Motor neuron (in vitro differentiated cells): ENCODE measurements at regions not wholly inside any gene's neighbourhood (a gene's known extent, or its start where the extent isn't known, plus 50 kb on each side); places are given as distances from the start of the nearest gene placed in this dataset.

Experiments used
- ATAC-seq, 8 experiments: fragments of 200-7000 bp; cut with Tn5 transposase; replicated peaks in 6 of 8; 2 replicates each; pipeline ENCODE4 v1.8.0; 2021; ENCODE audit warnings: mild to moderate bottlenecking in 8 of 8, moderate library complexity in 8 of 8
- H3K27ac ChIP-seq, 2 donors: fragments of 250-450 bp; sonication (Bioruptor Pico); 2 replicates each; pipeline ENCODE4 v1.9.0; 2021; ENCODE audit warnings: antibody characterized with exemption in 2 of 2, mild to moderate bottlenecking in 2 of 2, moderate library complexity in 1 of 2
- H3K4me1 ChIP-seq, 2 donors: fragments of 250-450 bp; sonication (Bioruptor Pico); replicated peaks in 1 of 2; 2 replicates each; pipeline ENCODE4 v1.6.1; 2021; ENCODE audit warnings: antibody characterized with exemption in 2 of 2, mild to moderate bottlenecking in 2 of 2, moderate library complexity in 1 of 2
- H3K4me3 ChIP-seq, 5 donors: fragments of 250-450 bp; sonication (Bioruptor Pico); 2 replicates each; pipeline ENCODE4 v1.9.0; 2021; ENCODE audit warnings: antibody characterized with exemption in 5 of 5, mild to moderate bottlenecking in 5 of 5, moderate library complexity in 4 of 5
- WGBS, 10 experiments: fragments of 450-650 bp; shearing (Covaris generic); methylation state at CpG; one replicate each; pipeline ENCODE4 v1.0.0; 2022; 5-methylcytosine and 5-hydroxymethylcytosine counted together
- in situ Hi-C, 9 experiments: fragments of 400-800 bp; cut with MboI; loops; one replicate each; pipeline ENCODE4 v1.15.0; 2021; ENCODE audit warnings: low sequenced_read_pairs in 9 of 9, low pct_unique_long_range_greater_than_20kb in 2 of 9; ENCODE audit not compliant: unreplicated experiment in 9 of 9

GRCh38 chr21:43364261-43364510 is 62.7 kb downstream of the SIK1 start:
- H3K4me3 ChIP-seq = no peak overlapping the region
- peaks cover 43 to 51% of the 10 kb centered on the region in 2 donors for H3K4me1 ChIP-seq
- WGBS, 10 experiments = 60 to 100% (median 94%) methylated on average over 1 to 7 of the region's 7 CpGs; no CpG with 5 or more reads in 5 of the 10 experiments
- in situ Hi-C loops = no loop called here
- no peak for ATAC-seq
- no peak overlapping the region for H3K27ac ChIP-seq

- in situ Hi-C loops = no loop called here
- peaks cover 38 to 46% of the 10 kb centered on the region in 2 donors for H3K4me1 ChIP-seq
- no peak for ATAC-seq
- peak overlapping the region; percentile 69 to 81 for H3K27ac ChIP-seq
- no peak overlapping the region for H3K4me3 ChIP-seq
- 53 to 100% (median 91%) methylated on average over 2 to 7 of the region's 24 CpGs; no CpG with 5 or more reads in 5 of the 10 experiments for WGBS, 10 experiments
Observed at GRCh38 chr21:43363506-43364260, 63.2 kb downstream of the SIK1 start.

- H3K4me1 ChIP-seq = peaks cover 39 to 46% of the 10 kb centered on the region in 2 donors
- in situ Hi-C loops = no loop called here
- no peak overlapping the region for H3K4me3 ChIP-seq
- WGBS, 10 experiments = 60 to 88% (median 80%) methylated on average over 1 to 10 of the region's 13 CpGs; no CpG with 5 or more reads in 3 of the 10 experiments
- peak overlapping the region; percentile 69 to 81 for H3K27ac ChIP-seq
- ATAC-seq = no peak
Observed at GRCh38 chr21:43362915-43363314, 64.0 kb downstream of the SIK1 start.

GRCh38 chr21:43362321-43362791 is 64.6 kb downstream of the SIK1 start:
- in situ Hi-C loops = no loop called here
- H3K4me1 ChIP-seq = peaks cover 43 to 52% of the 10 kb centered on the region in 2 donors
- ATAC-seq = peak; percentile 30 to 83 (median 76)
- no peak overlapping the region for H3K4me3 ChIP-seq
- 5 to 85% (median 47%) methylated on average over 3 to 4 of the region's 35 CpGs; no CpG with 5 or more reads in 6 of the 10 experiments for WGBS, 10 experiments
- H3K27ac ChIP-seq = peak overlapping the region; percentile 69 to 81

GRCh38 chr21:43361493-43362296 is 65.2 kb downstream of the SIK1 start:
- WGBS, 10 experiments = 20 to 88% (median 59%) methylated on average over 2 to 16 of the region's 35 CpGs; no CpG with 5 or more reads in 2 of the 10 experiments
- in situ Hi-C loops = no loop called here
- Histone ChIP-seq H3K4me3 (no peak overlapping the region), H3K27ac (peak overlapping the region; percentile 69 to 81), H3K4me1 (peaks cover 46 to 56% of the 10 kb centered on the region in 2 donors)
- peak; percentile 39 to 75 (median 62) for ATAC-seq

DNA sequence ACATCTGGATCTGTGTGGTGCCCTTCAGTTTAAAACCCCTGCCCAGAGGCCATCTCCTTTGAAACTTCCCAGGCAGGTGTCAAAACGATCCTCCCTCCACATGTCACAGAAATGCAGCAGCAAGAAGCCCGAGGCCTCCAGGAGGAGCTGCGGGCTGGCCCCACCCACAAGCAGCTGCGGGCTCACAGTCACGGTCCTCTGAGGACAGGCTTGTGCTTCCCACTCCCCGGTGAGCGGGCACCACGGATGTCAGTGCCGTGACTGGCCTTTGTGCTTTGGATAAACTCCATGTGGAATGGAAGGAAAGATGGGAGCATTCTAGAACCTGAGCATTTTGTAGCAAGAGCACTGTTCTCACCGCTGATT is 65.8 kb downstream of the SIK1 start:
- 0 to 86% (median 40%) methylated on average over 1 to 8 of the region's 10 CpGs; no CpG with 5 or more reads in 1 of the 10 experiments for WGBS, 10 experiments

GRCh38 chr21:43360441-43361126 is 66.3 kb downstream of the SIK1 start:
- in situ Hi-C loops = no loop called here

More for the DNA sequence above, 65.8 kb downstream of the SIK1 start:
- in situ Hi-C loops = no loop called here
- H3K27ac ChIP-seq = peak overlapping the region in 1 of 2 donors; percentile 69
- ATAC-seq = peak; percentile 23 to 67 (median 35)
- H3K4me1 ChIP-seq = peaks cover 51 to 58% of the 10 kb centered on the region in 2 donors
- no peak overlapping the region for H3K4me3 ChIP-seq

GRCh38 chr21:43358940-43359822 is 67.8 kb downstream of the SIK1 start:
- peaks cover 58 to 68% of the 10 kb centered on the region in 2 donors for H3K4me1 ChIP-seq
- in situ Hi-C loops = no loop called here
- H3K4me3 ChIP-seq = no peak overlapping the region
- no peak overlapping the region for H3K27ac ChIP-seq
- peak in 3 of 8 experiments; percentile 10 to 43 (median 22) for ATAC-seq
- WGBS, 10 experiments = 14 to 100% (median 88%) methylated on average over 1 to 12 of the region's 28 CpGs; no CpG with 5 or more reads in 3 of the 10 experiments

More at GRCh38 chr21:43360441-43361126, 66.3 kb downstream of the SIK1 start:
- peak overlapping the region in 1 of 2 donors; percentile 69 for H3K27ac ChIP-seq
- no peak overlapping the region for H3K4me3 ChIP-seq
- 100% methylated on average over 4 to 5 of the region's 32 CpGs; no CpG with 5 or more reads in 8 of the 10 experiments for WGBS, 10 experiments
- ATAC-seq = no peak
- H3K4me1 ChIP-seq = peaks cover 52 to 58% of the 10 kb centered on the region in 2 donors

DNA sequence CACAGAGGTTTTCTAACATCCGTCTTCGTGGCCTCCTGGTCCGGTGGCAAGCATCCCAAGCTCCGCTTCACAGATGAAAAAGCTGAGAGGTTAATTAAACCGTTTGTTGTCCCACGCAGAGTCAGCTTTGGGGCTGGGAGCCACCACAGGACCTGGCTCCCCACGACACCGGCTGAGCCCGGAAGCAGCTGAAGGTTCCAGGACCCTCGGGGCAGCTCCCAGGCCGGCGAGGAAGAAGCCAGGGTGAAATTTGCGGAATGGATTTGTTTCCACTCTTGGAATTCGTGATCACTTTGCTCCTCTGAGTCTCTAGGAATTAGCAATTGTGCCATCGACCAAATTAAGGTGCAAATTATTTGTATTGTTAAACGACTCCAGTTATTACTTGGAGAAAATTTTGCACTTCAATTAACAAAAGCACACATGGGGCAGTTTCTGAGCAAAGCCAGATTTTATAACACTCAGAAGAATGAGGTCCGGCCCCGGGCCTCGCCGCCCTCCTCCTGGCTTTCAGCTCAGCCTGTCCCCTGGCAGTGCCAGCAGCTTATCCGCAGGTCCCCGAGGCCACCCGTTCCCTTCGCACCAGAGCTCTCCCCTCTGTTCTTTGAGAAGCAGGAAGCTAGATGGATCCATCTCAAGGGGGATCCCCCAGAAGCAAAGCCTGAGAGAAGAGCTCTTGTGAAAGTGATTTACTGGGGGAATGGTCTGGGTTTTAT is 69.1 kb downstream of the SIK1 start:
- WGBS, 10 experiments = 63 to 92% (median 72%) methylated on average over 4 to 16 of the region's 24 CpGs; no CpG with 5 or more reads in 2 of the 10 experiments
- no peak overlapping the region for H3K4me3 ChIP-seq
- H3K27ac ChIP-seq = no peak overlapping the region
- peaks cover 48 to 59% of the 10 kb centered on the region in 2 donors for H3K4me1 ChIP-seq
- in situ Hi-C loops = no loop called here
- ATAC-seq = no peak

- H3K27ac ChIP-seq = peak overlapping the region; percentile 48 to 80
- peak in 5 of 8 experiments; percentile 87 to 95 (median 93) for ATAC-seq
- H3K4me1 ChIP-seq = peaks cover 28 to 40% of the 10 kb centered on the region in 2 donors
- in situ Hi-C loops = no loop called here
- H3K4me3 ChIP-seq = no peak overlapping the region
- 20 to 100% (median 92%) methylated on average over 2 of the region's 7 CpGs; no CpG with 5 or more reads in 7 of the 10 experiments for WGBS, 10 experiments
Observed at GRCh38 chr21:43355925-43356289, 71.0 kb downstream of the SIK1 start.

DNA sequence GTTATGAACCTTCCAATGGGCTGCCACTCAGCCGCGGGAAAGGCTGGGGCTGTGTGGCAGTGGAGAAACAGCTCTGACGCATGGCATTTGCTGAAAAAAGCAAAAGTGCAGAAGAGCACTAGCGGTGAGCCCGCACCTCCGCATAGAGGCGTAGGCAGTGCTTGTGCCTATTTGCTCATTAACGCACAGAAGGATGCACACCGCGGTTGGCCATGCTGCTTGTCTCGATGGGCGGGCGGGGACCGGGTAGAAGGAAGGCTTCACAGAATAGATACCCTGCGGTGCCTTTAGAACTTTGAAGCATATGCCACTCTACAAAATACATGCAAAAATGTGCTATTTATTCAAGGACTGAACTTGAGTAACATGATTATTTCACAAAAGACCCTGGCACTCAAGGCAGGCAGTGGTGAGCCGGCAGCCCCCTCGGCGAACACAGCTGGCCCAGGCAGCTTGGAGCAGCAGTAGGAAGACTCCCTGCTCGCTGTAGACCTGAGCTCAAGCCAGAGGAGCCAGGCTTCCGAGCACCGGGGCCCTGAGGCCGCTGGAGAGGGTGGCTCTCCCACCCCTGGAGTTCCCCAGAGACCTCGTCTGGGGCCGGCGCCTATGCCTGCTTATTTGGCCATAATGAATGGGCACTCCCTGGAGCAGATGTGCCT is 71.5 kb downstream of the SIK1 start:
- WGBS, 10 experiments = 14 to 100% (median 64%) methylated on average over 2 to 10 of the region's 25 CpGs; no CpG with 5 or more reads in 2 of the 10 experiments
- no peak overlapping the region for H3K4me3 ChIP-seq
- peak in 6 of 8 experiments; percentile 21 to 62 (median 55) for ATAC-seq
- H3K4me1 ChIP-seq = peaks cover 26 to 36% of the 10 kb centered on the region in 2 donors
- in situ Hi-C loops = no loop called here
- peak overlapping the region in 1 of 2 donors; percentile 80 for H3K27ac ChIP-seq
